OCI-LY1 (cell line): ENCODE measurements at regions not wholly inside any gene's neighbourhood (a gene's known extent, or its start where the extent isn't known, plus 50 kb on each side); places are given as distances from the start of the nearest gene placed in this dataset.

Experiments
- H2AFZ ChIP-seq: fragments of 200-600 bp; sonication (generic), shearing (Covaris generic); 2 replicates; pipeline ENCODE4 v1.6.0; 2014; ENCODE audit warnings: antibody characterized with exemption, mild to moderate bottlenecking, low read length
- H3F3A ChIP-seq: fragments of 200-600 bp; sonication (generic), shearing (Covaris generic); 2 replicates; pipeline ENCODE4 v1.6.0; 2014; ENCODE audit warnings: mild to moderate bottlenecking, antibody characterized with exemption, low read length, moderate library complexity; ENCODE audit not compliant: insufficient read depth
- H3K27ac ChIP-seq: fragments of 200-600 bp; sonication (generic); 2 replicates; pipeline ENCODE4 v1.5.1; 2014; ENCODE audit warnings: low read length, mixed run types, mild to moderate bottlenecking, low read depth; ENCODE audit not compliant: poor library complexity, severe bottlenecking
- H3K27me3 ChIP-seq: fragments of 200-600 bp; sonication (generic); 2 replicates; pipeline ENCODE4 v1.6.0; 2014; ENCODE audit warnings: antibody characterized with exemption, mild to moderate bottlenecking, low read length, moderate library complexity; ENCODE audit not compliant: insufficient read depth
- H3K36me3 ChIP-seq: fragments of 200-600 bp; sonication (generic); 2 replicates; pipeline ENCODE4 v1.6.1; 2014; ENCODE audit warnings: mild to moderate bottlenecking, antibody characterized with exemption, low read length, moderate library complexity, mixed read lengths; ENCODE audit not compliant: insufficient read depth
- H3K4me1 ChIP-seq: fragments of 200-600 bp; sonication (generic); 2 replicates; pipeline ENCODE4 v1.5.1; 2014; ENCODE audit warnings: mild to moderate bottlenecking, low read length, moderate library complexity; ENCODE audit not compliant: insufficient read depth, severe bottlenecking
- H3K4me2 ChIP-seq: fragments of 200-600 bp; sonication (generic), shearing (Covaris generic); 2 replicates; pipeline ENCODE4 v1.6.1; 2014; ENCODE audit warnings: low read length
- H3K4me3 ChIP-seq: fragments of 200-600 bp; sonication (generic); 2 replicates; pipeline ENCODE4 v1.5.1; 2014; ENCODE audit warnings: low read length, low read depth, mild to moderate bottlenecking, mixed read lengths; ENCODE audit not compliant: poor library complexity, severe bottlenecking
- H3K79me2 ChIP-seq: fragments of 200-600 bp; shearing (Covaris generic); 2 replicates; pipeline ENCODE4 v1.6.1; 2016; ENCODE audit warnings: mixed run types, low read length, mixed read lengths; ENCODE audit not compliant: insufficient read depth
- H3K9ac ChIP-seq: fragments of 200-600 bp; sonication (generic), shearing (Covaris generic); 2 replicates; pipeline ENCODE4 v1.6.1; 2014; ENCODE audit warnings: mild to moderate bottlenecking, low read length, mixed read lengths
- H3K9me2 ChIP-seq: fragments of 200-600 bp; sonication (generic), shearing (Covaris generic); 2 replicates; pipeline ENCODE4 v1.6.1; 2014; ENCODE audit warnings: low read depth, mild to moderate bottlenecking, low read length, mixed read lengths
- H3K9me3 ChIP-seq: fragments of 200-600 bp; shearing (Covaris generic); 2 replicates; pipeline ENCODE4 v1.6.1; 2014; ENCODE audit warnings: low read length, mixed read lengths
- H4K20me1 ChIP-seq: fragments of 200-600 bp; sonication (generic), shearing (Covaris generic); 2 replicates; pipeline ENCODE4 v1.6.0; 2016; ENCODE audit warnings: mild to moderate bottlenecking, low read length; ENCODE audit not compliant: insufficient read depth
- EZH2 ChIP-seq: fragments of 200-600 bp; sonication (generic), shearing (Covaris generic); IDR thresholded peaks from 2 replicates; pipeline ENCODE4 v1.8.0; 2017; ENCODE audit warnings: borderline replicate concordance, mixed run types, mild to moderate bottlenecking, antibody characterized with exemption, low read length, moderate library complexity, mixed read lengths
- TF ChIP-seq, protein P1 (sequence below): fragments of 200-600 bp; sonication (generic), shearing (Covaris generic); IDR thresholded peaks from 2 replicates; pipeline ENCODE4 v1.5.1; 2017; ENCODE audit warnings: mild to moderate bottlenecking, antibody characterized with exemption, low read length, moderate library complexity, mixed read lengths

DNA sequence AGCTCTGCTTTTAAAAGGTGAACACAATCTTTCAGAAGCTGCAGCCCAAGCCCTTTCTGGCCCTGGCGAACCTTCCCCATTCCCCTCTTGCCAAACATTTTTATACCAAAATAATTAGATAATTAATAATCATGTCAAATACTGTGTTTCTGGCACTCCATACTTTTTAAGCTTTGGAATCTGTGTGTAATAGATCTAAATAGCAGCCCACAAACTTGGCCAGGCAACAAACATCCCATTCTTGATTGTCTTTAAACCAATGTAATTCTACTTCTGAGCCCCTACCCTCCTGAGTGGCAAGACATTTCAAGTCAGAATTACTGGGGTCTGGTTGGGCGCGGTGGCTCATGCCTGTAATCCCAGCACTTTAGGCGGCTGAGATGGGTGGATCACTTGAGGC lies 137.7 kb downstream of the NAV1 start:
- Histone ChIP-seq H3K27me3 (0 out of 2 replicates have a peak, but pooled peaks cover 6% of the 10 kb centered on the region), H3K9me2 (no peaks in the 10 kb centered on the region), H3K4me2 (no peak overlapping the region), H3K4me1 (no peaks in the 10 kb centered on the region), H3K36me3 (no peaks in the 10 kb centered on the region), H3K9me3 (no peaks in the 10 kb centered on the region), H2AFZ (no peak overlapping the region), H4K20me1 (no peaks in the 10 kb centered on the region), H3K4me3 (no peak overlapping the region), H3K27ac (no peak overlapping the region), H3F3A (no peaks in the 10 kb centered on the region), H3K79me2 (no peaks in the 10 kb centered on the region), H3K9ac (no peak overlapping the region)
- TF ChIP-seq EZH2: no peak
- TF ChIP-seq, protein P1, sequence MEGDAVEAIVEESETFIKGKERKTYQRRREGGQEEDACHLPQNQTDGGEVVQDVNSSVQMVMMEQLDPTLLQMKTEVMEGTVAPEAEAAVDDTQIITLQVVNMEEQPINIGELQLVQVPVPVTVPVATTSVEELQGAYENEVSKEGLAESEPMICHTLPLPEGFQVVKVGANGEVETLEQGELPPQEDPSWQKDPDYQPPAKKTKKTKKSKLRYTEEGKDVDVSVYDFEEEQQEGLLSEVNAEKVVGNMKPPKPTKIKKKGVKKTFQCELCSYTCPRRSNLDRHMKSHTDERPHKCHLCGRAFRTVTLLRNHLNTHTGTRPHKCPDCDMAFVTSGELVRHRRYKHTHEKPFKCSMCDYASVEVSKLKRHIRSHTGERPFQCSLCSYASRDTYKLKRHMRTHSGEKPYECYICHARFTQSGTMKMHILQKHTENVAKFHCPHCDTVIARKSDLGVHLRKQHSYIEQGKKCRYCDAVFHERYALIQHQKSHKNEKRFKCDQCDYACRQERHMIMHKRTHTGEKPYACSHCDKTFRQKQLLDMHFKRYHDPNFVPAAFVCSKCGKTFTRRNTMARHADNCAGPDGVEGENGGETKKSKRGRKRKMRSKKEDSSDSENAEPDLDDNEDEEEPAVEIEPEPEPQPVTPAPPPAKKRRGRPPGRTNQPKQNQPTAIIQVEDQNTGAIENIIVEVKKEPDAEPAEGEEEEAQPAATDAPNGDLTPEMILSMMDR: no peak

DNA sequence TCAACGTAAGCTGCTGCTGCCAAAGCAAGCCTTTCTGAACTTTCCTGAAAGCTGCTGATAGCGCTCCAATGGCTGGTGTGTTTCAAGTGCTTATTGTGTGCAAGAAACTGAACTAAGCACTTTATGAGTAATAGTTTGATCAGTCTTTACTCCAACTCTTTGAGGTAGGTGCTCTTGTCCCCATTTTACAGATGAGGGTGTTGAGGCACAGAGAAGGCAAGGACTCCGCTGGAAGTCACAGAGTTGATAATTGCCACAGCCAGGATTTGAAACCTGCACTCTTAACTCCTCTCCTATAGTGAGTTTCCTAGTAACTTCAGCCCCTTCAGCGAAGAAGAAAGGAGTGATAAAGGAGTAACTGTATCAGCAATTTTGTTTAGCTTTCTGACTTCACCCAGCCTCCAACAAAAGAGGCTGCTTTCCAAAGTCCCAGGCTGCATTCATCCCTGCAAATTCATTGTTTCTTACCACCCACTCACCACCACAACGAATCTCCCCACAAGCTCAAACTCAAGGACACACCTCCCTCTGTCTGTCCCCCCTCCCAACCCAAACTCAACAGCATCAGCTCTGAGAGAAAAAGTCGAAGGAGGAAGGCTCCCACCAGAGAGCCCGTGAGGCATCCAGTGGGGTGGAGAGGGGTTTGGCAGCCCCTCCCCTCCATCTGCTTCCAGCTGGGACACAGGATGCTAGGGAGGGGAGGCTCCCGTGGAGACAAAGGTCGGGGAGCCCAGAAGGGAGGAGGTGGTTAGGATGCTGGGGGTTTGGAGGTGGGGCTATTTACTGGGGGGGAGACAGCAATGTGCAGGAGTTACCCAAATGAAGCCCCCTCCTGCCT lies 139.6 kb downstream of the NAV1 start:
- Histone ChIP-seq H3K9me2 (no peaks in the 10 kb centered on the region), H3K27me3 (0 out of 2 replicates have a peak, but pooled peaks cover 6% of the 10 kb centered on the region), H3K27ac (no peak overlapping the region), H3K9ac (no peak overlapping the region), H3K9me3 (no peaks in the 10 kb centered on the region), H3K4me1 (no peaks in the 10 kb centered on the region), H3F3A (no peaks in the 10 kb centered on the region), H3K4me3 (no peak overlapping the region), H3K36me3 (no peaks in the 10 kb centered on the region), H4K20me1 (no peaks in the 10 kb centered on the region), H3K4me2 (no peak overlapping the region), H2AFZ (no peak overlapping the region), H3K79me2 (no peaks in the 10 kb centered on the region)
- no peak for TF ChIP-seq EZH2
- TF ChIP-seq, protein P1: no peak

DNA sequence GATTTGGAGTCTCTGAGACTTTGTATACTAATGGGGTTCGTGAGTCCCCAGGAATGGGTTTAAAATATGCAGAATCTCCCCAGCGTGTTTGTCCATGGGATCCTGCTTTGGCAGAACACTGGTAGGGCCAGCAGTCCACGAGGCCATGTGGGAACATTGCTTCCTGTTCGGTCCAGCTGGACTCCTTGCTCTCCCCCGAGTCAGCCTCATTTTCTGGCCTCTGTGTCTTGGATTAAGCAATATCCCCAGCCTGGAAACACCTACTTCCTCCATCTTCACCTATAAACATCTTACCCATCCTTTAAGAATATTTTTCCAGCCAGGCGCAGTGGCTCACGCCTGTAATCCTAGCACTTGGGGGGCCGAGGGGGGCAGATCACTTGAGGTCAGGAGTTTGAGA lies 142.4 kb downstream of the NAV1 start:
- TF ChIP-seq, protein P1: no peak
- no peak for TF ChIP-seq EZH2
- H2AFZ ChIP-seq: no peak overlapping the region

More for the DNA sequence above, 142.4 kb downstream of the NAV1 start:
- H3K36me3 ChIP-seq: no peaks in the 10 kb centered on the region
- H3K27me3 ChIP-seq: 0 out of 2 replicates have a peak, but pooled peaks cover 6% of the 10 kb centered on the region
- no peak overlapping the region for H3K9ac ChIP-seq
- no peak overlapping the region for H3K27ac ChIP-seq
- no peaks in the 10 kb centered on the region for H3F3A ChIP-seq
- no peak overlapping the region for H3K4me3 ChIP-seq
- no peaks in the 10 kb centered on the region for H3K9me2 ChIP-seq
- no peaks in the 10 kb centered on the region for H3K4me1 ChIP-seq
- no peaks in the 10 kb centered on the region for H3K9me3 ChIP-seq
- H3K4me2 ChIP-seq: no peak overlapping the region
- H4K20me1 ChIP-seq: no peaks in the 10 kb centered on the region
- H3K79me2 ChIP-seq: no peaks in the 10 kb centered on the region
